ENCODE measurements at regions not wholly inside any gene's neighbourhood (a gene's known extent, or its start where the extent isn't known, plus 50 kb on each side); places are given as distances from the start of the nearest gene placed in this dataset.

DNA sequence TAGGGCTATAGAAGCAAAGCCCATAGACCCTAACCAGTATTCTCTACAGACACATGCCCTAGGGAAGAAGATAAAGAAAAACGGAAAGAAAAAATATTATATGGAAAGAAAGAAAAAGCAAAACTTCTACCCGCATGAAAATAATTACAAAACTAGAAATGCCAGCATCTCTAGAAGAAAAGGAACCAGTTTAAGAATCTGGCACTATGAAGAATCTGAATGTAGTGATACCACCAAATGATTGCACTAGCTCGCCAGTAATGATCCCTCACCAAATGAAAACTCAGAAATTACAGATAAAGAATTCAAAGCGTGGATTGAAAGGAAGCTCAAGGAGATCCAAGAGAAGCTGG lies 341.9 kb upstream of the GRIA1 start:
- under 1% methylated on average over 4 of the region's 4 CpGs for WGBS (ENCODE audit: missing lambda C conversion rate)
- Histone ChIP-seq H3K9me3 (no peaks in the 10 kb centered on the region), H3K4me1 (no peaks in the 10 kb centered on the region), H3K4me2 (no peak overlapping the region), H3K4me3 (no peak overlapping the region), H3K27ac (no peak overlapping the region)
- CTCF ChIA-PET: no interaction called here
- no peak for DNase-seq (ENCODE audit: low read depth in 1 of 2, low spot score in 1 of 2)
- no peak for TF ChIP-seq FOSB (CRISPR knock-in tag; IDR thresholded peaks at IDR 0.05)
- no peak for TF ChIP-seq CBX8 (IDR thresholded peaks at IDR 0.05)
- TF ChIP-seq CHD2 (IDR thresholded peaks at IDR 0.05; ENCODE audit: low read length, partially characterized antibody): no peak
- no peak for TF ChIP-seq RCOR1 (IDR thresholded peaks at IDR 0.05; ENCODE audit: low read depth, low read length)
- TF ChIP-seq EHMT2 (IDR thresholded peaks at IDR 0.05; ENCODE audit: low read depth): no peak
- POLR2A ChIA-PET: no interaction called here
- FAIRE-seq: no peak
- no peak for ATAC-seq

DNA sequence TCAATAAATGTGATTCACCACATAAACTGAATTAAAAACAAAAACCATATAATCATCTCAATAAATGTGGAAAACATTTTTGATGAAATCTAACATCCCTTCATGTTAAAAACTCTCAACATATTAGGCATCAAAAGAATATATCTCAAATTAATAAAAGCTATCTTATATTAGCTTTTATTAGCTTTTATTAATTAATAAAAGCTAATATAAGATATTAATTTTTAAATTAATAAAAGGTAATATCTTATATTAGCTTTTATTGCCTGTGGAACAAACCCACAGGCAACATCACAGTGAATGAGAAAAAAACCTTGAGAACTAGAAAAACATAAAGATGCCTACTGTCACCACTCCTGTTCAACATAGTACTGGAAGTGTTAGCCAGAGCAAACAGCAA lies 338.9 kb upstream of the GRIA1 start:
- Histone ChIP-seq H3K4me1 (no peaks in the 10 kb centered on the region), H3K27ac (no peak overlapping the region), H3K4me3 (no peak overlapping the region), H3K9me3 (no peaks in the 10 kb centered on the region), H3K4me2 (no peak overlapping the region)
- DNase-seq (ENCODE audit: low read depth in 1 of 2, low spot score in 1 of 2) (no peak), ATAC-seq (no peak), FAIRE-seq (no peak)
- POLR2A ChIA-PET: no interaction called here
- TF ChIP-seq, protein P1, sequence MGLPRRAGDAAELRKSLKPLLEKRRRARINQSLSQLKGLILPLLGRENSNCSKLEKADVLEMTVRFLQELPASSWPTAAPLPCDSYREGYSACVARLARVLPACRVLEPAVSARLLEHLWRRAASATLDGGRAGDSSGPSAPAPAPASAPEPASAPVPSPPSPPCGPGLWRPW (IDR thresholded peaks at IDR 0.05): no peak
- TF ChIP-seq, protein P2, sequence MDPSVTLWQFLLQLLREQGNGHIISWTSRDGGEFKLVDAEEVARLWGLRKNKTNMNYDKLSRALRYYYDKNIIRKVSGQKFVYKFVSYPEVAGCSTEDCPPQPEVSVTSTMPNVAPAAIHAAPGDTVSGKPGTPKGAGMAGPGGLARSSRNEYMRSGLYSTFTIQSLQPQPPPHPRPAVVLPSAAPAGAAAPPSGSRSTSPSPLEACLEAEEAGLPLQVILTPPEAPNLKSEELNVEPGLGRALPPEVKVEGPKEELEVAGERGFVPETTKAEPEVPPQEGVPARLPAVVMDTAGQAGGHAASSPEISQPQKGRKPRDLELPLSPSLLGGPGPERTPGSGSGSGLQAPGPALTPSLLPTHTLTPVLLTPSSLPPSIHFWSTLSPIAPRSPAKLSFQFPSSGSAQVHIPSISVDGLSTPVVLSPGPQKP (IDR thresholded peaks at IDR 0.05; ENCODE audit: low read depth, low read length): no peak
- no peak for TF ChIP-seq FOXS1 (CRISPR knock-in tag; IDR thresholded peaks at IDR 0.05)
- TF ChIP-seq POLR2AphosphoS2 (conservative IDR thresholded peaks at IDR 0.05; ENCODE audit: low read length): no peak
- no peak for TF ChIP-seq EP300 (IDR thresholded peaks at IDR 0.05)
- TF ChIP-seq, protein P3, sequence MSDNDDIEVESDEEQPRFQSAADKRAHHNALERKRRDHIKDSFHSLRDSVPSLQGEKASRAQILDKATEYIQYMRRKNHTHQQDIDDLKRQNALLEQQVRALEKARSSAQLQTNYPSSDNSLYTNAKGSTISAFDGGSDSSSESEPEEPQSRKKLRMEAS (IDR thresholded peaks at IDR 0.05): no peak
- TF ChIP-seq HEYL (CRISPR knock-in tag; IDR thresholded peaks at IDR 0.05): no peak
- CTCF ChIA-PET: no interaction called here

DNA sequence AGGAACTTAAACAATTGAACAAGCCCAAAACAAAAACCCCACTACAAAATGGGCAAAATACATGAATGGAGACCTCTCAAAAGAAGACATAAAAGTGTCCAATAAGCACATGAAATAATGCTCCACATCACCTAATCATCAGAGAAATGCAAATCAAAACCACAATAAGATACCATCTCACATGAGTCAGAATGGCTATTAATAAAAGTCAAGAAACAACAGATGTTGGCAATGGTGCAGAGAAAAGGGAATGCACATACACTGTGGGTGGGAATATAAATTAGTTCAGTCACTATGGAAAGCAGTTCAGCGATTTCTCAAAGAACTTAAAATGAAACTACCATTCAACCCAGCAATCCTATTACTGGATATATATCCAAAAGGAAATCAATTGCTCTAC lies 337.4 kb upstream of the GRIA1 start:
- Histone ChIP-seq H3K27ac (no peak overlapping the region), H3K9me3 (no peaks in the 10 kb centered on the region), H3K4me2 (no peak overlapping the region), H3K4me3 (no peak overlapping the region), H3K4me1 (no peaks in the 10 kb centered on the region)
- ChIA-PET CTCF (no interaction called here), POLR2A (no interaction called here)
- FAIRE-seq: no peak
- TF ChIP-seq TFCP2L1 (CRISPR knock-in tag; IDR thresholded peaks at IDR 0.05) (no peak), BHLHE40 (IDR thresholded peaks at IDR 0.05; ENCODE audit: low read depth, low read length) (no peak), HOXB5 (CRISPR knock-in tag; IDR thresholded peaks at IDR 0.05) (no peak), POLR2A (IDR thresholded peaks at IDR 0.05; ENCODE audit: low read length) (no peak), CHD4 (IDR thresholded peaks at IDR 0.05; ENCODE audit: borderline replicate concordance) (no peak), CBX2 (IDR thresholded peaks at IDR 0.05; ENCODE audit: borderline replicate concordance, low read depth) (no peak), ZFP36 (IDR thresholded peaks at IDR 0.05; ENCODE audit: borderline replicate concordance, partially characterized antibody) (no peak), POLR2AphosphoS2 (conservative IDR thresholded peaks at IDR 0.05; ENCODE audit: low read length) (no peak), HOXA7 (CRISPR knock-in tag; IDR thresholded peaks at IDR 0.05) (no peak), ZC3H11A (IDR thresholded peaks at IDR 0.05) (no peak), ZNF302 (CRISPR knock-in tag; IDR thresholded peaks at IDR 0.05) (no peak), HOXB13 (CRISPR knock-in tag; IDR thresholded peaks at IDR 0.05; ENCODE audit: low read depth) (no peak), EHF (CRISPR knock-in tag; IDR thresholded peaks at IDR 0.05) (no peak), SREBF2 (IDR thresholded peaks at IDR 0.05) (no peak), ZSCAN20 (CRISPR knock-in tag; IDR thresholded peaks at IDR 0.05) (no peak)
- TF ChIP-seq, protein P4, sequence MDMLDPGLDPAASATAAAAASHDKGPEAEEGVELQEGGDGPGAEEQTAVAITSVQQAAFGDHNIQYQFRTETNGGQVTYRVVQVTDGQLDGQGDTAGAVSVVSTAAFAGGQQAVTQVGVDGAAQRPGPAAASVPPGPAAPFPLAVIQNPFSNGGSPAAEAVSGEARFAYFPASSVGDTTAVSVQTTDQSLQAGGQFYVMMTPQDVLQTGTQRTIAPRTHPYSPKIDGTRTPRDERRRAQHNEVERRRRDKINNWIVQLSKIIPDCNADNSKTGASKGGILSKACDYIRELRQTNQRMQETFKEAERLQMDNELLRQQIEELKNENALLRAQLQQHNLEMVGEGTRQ (IDR thresholded peaks at IDR 0.05): no peak
- TF ChIP-seq, protein P5, sequence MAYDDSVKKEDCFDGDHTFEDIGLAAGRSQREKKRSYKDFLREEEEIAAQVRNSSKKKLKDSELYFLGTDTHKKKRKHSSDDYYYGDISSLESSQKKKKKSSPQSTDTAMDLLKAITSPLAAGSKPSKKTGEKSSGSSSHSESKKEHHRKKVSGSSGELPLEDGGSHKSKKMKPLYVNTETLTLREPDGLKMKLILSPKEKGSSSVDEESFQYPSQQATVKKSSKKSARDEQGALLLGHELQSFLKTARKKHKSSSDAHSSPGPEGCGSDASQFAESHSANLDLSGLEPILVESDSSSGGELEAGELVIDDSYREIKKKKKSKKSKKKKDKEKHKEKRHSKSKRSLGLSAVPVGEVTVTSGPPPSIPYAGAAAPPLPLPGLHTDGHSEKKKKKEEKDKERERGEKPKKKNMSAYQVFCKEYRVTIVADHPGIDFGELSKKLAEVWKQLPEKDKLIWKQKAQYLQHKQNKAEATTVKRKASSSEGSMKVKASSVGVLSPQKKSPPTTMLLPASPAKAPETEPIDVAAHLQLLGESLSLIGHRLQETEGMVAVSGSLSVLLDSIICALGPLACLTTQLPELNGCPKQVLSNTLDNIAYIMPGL (CRISPR knock-in tag; IDR thresholded peaks at IDR 0.05; ENCODE audit: borderline replicate concordance): no peak
- TF ChIP-seq, protein P3 (IDR thresholded peaks at IDR 0.05): no peak
- no peak for ATAC-seq
- WGBS (ENCODE audit: missing lambda C conversion rate): 0% methylated on average over 1 of the region's 1 CpG
- DNase-seq (ENCODE audit: low read depth in 1 of 2, low spot score in 1 of 2): no peak
